Large intestine (tissue), 3 donors: ENCODE measurements at regions not wholly inside any gene's neighbourhood (a gene's known extent, or its start where the extent isn't known, plus 50 kb on each side); places are given as distances from the start of the nearest gene placed in this dataset.
A peak's percentile ranks its signal among the peaks of the same experiment; 100 is the strongest.

Experiments used
- DNase-seq, 2 donors: peaks; one replicate each; pipeline versions ENCODE4 v3.0.0 to v3.0.0-alpha.2; 2013
- H3K27ac ChIP-seq: one replicate; pipeline ENCODE4 v1.5.1; 2013; ENCODE audit warnings: low read length
- H3K27me3 ChIP-seq: 2 replicates; pipeline ENCODE4 v1.6.1; 2013; ENCODE audit warnings: low read length; ENCODE audit not compliant: control insufficient read depth, insufficient read depth
- H3K36me3 ChIP-seq: 2 replicates; pipeline ENCODE4 v1.6.1; 2013; ENCODE audit warnings: low read length; ENCODE audit not compliant: control insufficient read depth, insufficient read depth
- H3K4me1 ChIP-seq: one replicate; pipeline ENCODE4 v1.6.1; 2013; ENCODE audit warnings: low read length; ENCODE audit not compliant: control insufficient read depth, insufficient read depth
- H3K4me3 ChIP-seq: one replicate; pipeline ENCODE4 v1.5.1; 2013; ENCODE audit warnings: low read length
- H3K9me3 ChIP-seq: one replicate; pipeline ENCODE4 v1.6.1; 2013; ENCODE audit warnings: mild to moderate bottlenecking, low read depth, low read length, moderate library complexity; ENCODE audit not compliant: control insufficient read depth
- WGBS: methylation state at CpG from one replicate; pipeline ENCODE4 v1.1.5; 2013; ENCODE audit warnings: low lambda C conversion rate; ENCODE audit not compliant: insufficient coverage; 5-methylcytosine and 5-hydroxymethylcytosine counted together

DNA sequence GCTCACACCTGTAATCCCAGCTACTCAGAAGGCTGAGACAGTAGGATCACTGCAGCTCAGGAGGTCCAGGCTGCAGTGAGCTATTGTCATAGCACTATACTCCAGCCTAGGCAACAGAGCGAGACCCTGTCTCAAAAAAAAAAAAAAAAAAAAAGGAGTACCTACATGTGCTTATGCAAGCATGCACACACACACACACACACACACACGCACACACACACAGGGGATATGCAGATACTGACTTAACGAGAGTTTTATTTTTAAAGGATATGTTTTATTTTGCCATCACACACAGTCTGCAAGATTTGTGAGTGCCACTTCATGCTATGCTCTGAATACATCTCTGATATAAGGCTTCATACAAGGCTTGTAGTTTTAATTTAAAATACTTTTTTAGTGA is 479.3 kb downstream of the NEBL start:
- Histone ChIP-seq H3K36me3 (no peaks in the 10 kb centered on the region), H3K4me3 (no peak overlapping the region), H3K27ac (no peak overlapping the region), H3K9me3 (no peaks in the 10 kb centered on the region), H3K4me1 (no peaks in the 10 kb centered on the region), H3K27me3 (no peaks in the 10 kb centered on the region)
- DNase-seq, result no peak
- WGBS, result no CpG with 5 or more reads among the region's 3 CpGs

DNA sequence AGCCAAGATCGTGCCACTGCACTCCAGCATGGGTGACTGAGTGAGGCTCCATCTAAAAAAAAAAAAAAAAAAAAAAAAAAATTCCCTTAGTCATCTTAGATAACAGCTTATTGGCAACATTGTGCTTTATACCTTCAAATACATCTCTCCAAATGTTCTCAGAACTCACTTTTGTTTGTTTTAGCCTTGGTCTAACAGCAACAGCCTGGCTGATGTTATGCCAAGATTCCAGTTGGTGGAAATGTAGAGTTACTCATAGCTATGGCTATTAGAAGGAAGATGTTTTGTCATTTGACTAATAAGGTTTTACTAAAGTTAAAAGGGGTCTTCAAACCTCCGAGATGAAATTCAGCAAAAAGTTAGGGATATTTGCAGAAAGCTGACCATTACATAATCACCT is 481.4 kb downstream of the NEBL start:
- no peak overlapping the region for H3K27ac ChIP-seq
- no peaks in the 10 kb centered on the region for H3K9me3 ChIP-seq
- no CpG with 5 or more reads among the region's 2 CpGs for WGBS
- H3K27me3 ChIP-seq, result no peaks in the 10 kb centered on the region
- H3K36me3 ChIP-seq, result no peaks in the 10 kb centered on the region
- no peak overlapping the region for H3K4me3 ChIP-seq
- DNase-seq, result no peak
- no peaks in the 10 kb centered on the region for H3K4me1 ChIP-seq

DNA sequence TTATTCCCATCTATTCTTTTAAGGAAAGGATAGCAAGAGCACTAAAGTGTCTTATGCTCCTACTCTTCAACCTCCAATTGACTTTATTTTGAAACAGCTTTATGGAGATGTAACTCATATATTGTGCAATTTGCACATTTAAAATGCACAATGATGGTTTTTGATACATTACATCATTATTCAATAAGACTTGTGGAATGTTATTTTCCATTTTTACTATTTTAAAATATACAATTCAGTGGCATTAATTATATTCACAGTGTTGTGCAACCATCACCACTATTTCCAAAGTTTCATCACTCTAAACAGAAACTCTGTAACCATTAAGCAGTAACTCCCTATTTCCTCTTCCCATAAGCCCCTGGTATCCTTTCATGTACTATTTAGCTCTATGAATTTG is 489.8 kb downstream of the NEBL start:
- Histone ChIP-seq H3K27ac (no peak overlapping the region), H3K27me3 (no peaks in the 10 kb centered on the region), H3K4me3 (no peak overlapping the region), H3K9me3 (no peaks in the 10 kb centered on the region), H3K36me3 (no peaks in the 10 kb centered on the region), H3K4me1 (no peaks in the 10 kb centered on the region)
- no peak for DNase-seq

DNA sequence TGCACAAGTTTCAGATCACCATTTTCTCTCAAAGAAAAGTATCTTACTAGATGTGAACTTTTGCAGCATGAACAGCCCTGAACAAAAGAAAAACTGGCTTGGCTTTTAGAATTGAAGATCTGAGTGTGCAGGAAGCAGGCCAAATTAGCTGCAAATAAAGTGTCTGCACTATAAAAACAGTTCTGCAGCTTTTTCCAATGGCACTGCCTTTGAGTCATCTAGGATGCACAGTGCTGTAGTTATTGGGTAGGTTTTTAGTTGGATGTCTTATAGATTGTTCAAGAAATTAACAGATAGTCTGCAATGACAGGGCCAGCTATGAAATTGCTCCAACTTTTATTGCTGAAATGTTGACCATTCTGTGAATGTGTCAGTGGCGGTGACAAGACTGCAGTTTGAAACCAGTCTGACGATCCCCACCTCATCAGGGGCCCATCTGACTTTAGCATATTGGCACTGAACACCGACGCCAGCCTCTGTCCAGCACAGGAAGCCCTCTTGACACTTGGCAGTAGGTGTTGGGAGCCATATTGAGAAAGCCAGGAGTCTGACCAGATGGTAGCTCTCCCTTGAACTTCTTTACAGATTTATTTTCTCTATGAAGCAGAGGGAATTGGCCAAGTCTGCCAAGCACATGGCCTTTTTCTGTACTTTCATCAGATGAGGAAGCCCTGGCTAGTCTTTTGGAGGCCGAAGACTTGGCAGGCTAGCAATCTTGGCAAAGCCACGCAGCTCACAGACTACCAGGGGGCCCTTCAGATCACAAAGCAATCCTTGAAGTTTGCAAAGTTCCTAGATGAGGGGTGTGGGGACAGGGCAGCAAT is 490.6 kb downstream of the NEBL start:
- Histone ChIP-seq H3K4me1 (no peaks in the 10 kb centered on the region), H3K27ac (no peak overlapping the region), H3K4me3 (no peak overlapping the region), H3K9me3 (no peaks in the 10 kb centered on the region), H3K36me3 (no peaks in the 10 kb centered on the region), H3K27me3 (no peaks in the 10 kb centered on the region)
- no peak for DNase-seq
- WGBS, result no CpG with 5 or more reads among the region's 6 CpGs

DNA sequence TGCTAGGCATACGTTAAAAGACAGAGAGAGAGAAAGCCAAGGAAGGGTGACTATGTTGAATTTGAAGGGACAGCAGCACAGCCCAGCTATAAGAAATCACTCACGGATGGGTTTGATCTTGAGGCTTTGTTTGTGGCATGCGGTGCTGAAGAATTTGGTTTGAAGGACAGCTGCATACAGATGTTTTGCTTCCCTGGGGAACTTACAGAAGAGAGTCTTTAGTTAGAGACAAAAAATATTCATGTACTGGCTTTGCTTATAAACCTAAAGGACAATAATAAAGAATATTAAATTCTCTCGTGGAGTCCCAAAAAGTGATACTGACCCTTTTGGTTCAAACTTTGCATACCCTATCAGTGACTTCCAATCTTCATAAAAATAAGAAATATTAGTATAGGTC is 491.4 kb downstream of the NEBL start:
- H3K4me3 ChIP-seq, result no peak overlapping the region
- H3K36me3 ChIP-seq, result no peaks in the 10 kb centered on the region
- no peaks in the 10 kb centered on the region for H3K27me3 ChIP-seq
- 73% methylated on average over 2 of the region's 4 CpGs for WGBS
- no peak for DNase-seq
- H3K4me1 ChIP-seq, result no peaks in the 10 kb centered on the region
- no peak overlapping the region for H3K27ac ChIP-seq
- no peaks in the 10 kb centered on the region for H3K9me3 ChIP-seq

DNA sequence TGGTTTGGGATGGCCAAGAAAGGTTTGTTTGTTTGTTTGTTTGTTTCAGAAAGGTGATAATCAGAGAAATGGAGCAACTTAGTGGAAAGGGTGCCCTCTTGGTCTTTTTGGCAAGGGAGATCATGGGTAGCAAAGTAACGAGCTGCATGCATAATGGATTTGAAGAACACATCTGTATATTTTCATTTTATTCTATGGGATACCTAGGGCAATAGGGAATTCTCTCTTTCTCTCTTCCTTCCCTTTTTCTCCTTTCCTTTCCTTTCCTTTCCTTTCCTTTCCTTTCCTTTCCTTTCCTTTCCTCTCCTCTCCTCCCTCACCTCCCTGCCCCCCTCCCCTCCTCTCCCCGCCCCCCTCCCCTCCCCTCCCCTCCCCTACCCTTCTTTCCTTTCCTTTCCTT is 492.1 kb downstream of the NEBL start:
- H3K4me1 ChIP-seq, result no peaks in the 10 kb centered on the region
- no CpG with 5 or more reads among the region's 2 CpGs for WGBS

DNA sequence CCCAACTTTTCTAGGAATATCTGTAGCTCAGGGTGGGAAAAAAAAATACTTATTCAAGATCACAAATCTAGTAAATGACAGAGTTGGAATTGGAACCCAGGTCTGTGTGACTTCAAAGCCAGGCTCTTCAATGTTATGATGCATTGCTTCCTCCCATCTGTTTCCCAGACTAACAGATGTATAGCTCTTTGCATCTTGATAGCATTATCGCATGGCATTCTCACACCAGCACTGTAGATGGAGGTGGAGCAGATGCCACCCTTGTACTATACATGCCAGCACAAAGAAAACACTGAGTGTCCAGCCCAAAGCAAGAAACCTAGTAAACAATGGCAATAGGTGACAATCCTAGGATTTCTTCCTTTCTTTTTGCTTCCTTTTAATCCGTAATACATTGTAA is 497.3 kb downstream of the NEBL start:
- Histone ChIP-seq H3K9me3 (no peaks in the 10 kb centered on the region), H3K27me3 (no peaks in the 10 kb centered on the region), H3K36me3 (no peaks in the 10 kb centered on the region), H3K4me3 (no peak overlapping the region), H3K27ac (no peak overlapping the region), H3K4me1 (no peaks in the 10 kb centered on the region)
- no peak for DNase-seq
- no CpG with 5 or more reads among the region's 2 CpGs for WGBS

More for the DNA sequence above, 492.1 kb downstream of the NEBL start:
- H3K27ac ChIP-seq, result no peak overlapping the region
- no peaks in the 10 kb centered on the region for H3K27me3 ChIP-seq
- no peak overlapping the region for H3K4me3 ChIP-seq
- H3K36me3 ChIP-seq, result no peaks in the 10 kb centered on the region
- H3K9me3 ChIP-seq, result no peaks in the 10 kb centered on the region
- DNase-seq, result no peak

DNA sequence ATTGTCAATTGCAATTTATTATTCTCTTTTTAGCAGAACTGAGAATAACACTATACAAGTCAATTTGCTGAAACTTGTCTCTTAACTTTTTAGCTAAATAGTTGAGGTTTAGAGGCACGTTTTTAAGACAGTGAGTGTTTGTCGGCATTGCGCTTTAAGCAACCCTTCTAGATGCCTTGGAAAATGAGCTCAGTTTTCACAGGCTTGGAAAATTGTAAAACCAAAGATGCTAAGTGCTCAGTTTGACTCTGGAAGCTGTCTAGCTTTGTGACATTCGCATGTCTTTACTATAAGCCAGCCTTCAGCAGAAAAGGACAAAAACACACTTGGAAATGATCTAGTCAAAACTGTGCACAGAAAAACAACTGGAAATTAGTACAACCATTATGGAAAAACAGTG is 500.4 kb downstream of the NEBL start:
- 90% methylated on average over 2 of the region's 4 CpGs for WGBS
- no peaks in the 10 kb centered on the region for H3K27me3 ChIP-seq
- H3K4me1 ChIP-seq, result peaks cover 6% of the 10 kb centered on the region
- no peak overlapping the region for H3K27ac ChIP-seq
- no peaks in the 10 kb centered on the region for H3K9me3 ChIP-seq
- no peak for DNase-seq
- H3K4me3 ChIP-seq, result no peak overlapping the region
- H3K36me3 ChIP-seq, result no peaks in the 10 kb centered on the region

DNA sequence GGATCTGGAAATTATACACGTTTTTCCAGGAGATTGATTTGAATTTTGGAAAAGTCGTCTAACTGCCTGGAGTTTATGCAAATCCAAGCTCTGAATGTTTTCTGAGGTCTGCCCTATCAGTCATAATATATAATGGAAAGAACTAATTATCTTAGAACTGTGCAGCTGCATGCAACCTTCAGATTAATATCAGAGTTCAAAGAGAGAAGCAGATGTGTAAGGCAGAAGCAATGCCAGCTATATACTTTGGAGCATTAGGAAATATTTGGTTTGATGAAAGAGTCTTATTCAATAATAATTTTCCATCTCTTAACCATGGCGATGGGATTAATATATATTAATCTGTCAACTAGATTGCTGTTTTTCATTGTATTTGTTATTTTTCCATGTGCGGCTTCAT is 500.9 kb downstream of the NEBL start:
- H3K4me1 ChIP-seq, result peaks cover 6% of the 10 kb centered on the region

DNA sequence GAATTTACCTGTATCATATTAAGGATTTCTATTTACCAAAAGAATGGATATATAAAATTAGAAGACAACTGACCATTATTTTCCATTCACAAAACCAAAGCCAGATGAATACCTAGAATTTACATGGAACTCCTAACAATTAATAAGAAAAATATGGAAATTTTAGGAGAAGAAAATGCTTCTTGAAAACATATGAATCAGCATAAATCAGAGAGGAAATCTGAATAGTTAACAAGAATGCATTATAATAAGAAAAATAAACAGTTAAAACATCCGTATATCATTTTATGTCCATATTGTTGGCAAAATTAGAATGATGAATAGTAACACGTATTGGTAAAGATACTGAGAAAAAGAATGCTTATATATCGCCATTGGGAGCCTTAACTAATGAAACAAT is 505.5 kb downstream of the NEBL start:
- Histone ChIP-seq H3K9me3 (no peaks in the 10 kb centered on the region), H3K36me3 (no peaks in the 10 kb centered on the region), H3K4me3 (no peak overlapping the region), H3K27me3 (no peaks in the 10 kb centered on the region), H3K4me1 (peaks cover 6% of the 10 kb centered on the region), H3K27ac (no peak overlapping the region)
- 100% methylated on average over 1 of the region's 3 CpGs for WGBS
- DNase-seq, result no peak

More for the DNA sequence above, 500.9 kb downstream of the NEBL start:
- H3K9me3 ChIP-seq, result no peaks in the 10 kb centered on the region
- H3K27me3 ChIP-seq, result no peaks in the 10 kb centered on the region
- WGBS, result 100% methylated on average over 3 of the region's 4 CpGs
- no peak overlapping the region for H3K4me3 ChIP-seq
- H3K36me3 ChIP-seq, result no peaks in the 10 kb centered on the region
- DNase-seq, result no peak
- no peak overlapping the region for H3K27ac ChIP-seq

DNA sequence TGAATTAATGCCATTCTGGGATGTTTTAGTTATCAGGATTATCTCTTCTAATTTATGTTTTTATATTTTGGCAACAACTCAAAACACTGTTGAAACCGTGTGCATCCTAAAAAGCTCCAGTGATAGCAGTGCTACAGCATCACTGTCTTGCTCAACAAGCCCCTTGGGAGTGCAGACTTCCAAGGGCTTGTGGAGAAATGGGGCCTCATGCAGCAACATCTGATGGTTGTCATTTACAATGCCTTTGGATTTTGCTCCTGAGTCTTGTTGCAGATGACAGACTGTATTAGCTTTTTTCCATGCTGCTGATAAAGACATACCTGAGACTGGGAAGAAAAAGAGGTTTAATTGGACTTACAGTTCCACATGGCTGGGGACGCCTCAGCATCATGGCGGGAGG is 515.4 kb downstream of the NEBL start:
- 100% methylated on average over 2 of the region's 3 CpGs for WGBS
- Histone ChIP-seq H3K27ac (no peak overlapping the region), H3K36me3 (no peaks in the 10 kb centered on the region), H3K4me1 (peaks cover 3% of the 10 kb centered on the region), H3K4me3 (no peak overlapping the region), H3K27me3 (no peaks in the 10 kb centered on the region), H3K9me3 (no peaks in the 10 kb centered on the region)
- DNase-seq, result peak; percentile 38 to 56
